GM19455 (cell line): ENCODE measurements at regions not wholly inside any gene's neighbourhood (a gene's known extent, or its start where the extent isn't known, plus 50 kb on each side); places are given as distances from the start of the nearest gene placed in this dataset.
"Not testable (repeated sequence)": the region's sequence is repeated elsewhere in the genome, so short reads cannot be mapped to it uniquely, and the experiment has no call there.

ENCODE experiments used
- ATAC-seq: cut with Tn5 transposase; IDR thresholded peaks from one replicate; pipeline ENCODE4 v1.9.1; 2021; ENCODE audit not compliant: unreplicated experiment

DNA sequence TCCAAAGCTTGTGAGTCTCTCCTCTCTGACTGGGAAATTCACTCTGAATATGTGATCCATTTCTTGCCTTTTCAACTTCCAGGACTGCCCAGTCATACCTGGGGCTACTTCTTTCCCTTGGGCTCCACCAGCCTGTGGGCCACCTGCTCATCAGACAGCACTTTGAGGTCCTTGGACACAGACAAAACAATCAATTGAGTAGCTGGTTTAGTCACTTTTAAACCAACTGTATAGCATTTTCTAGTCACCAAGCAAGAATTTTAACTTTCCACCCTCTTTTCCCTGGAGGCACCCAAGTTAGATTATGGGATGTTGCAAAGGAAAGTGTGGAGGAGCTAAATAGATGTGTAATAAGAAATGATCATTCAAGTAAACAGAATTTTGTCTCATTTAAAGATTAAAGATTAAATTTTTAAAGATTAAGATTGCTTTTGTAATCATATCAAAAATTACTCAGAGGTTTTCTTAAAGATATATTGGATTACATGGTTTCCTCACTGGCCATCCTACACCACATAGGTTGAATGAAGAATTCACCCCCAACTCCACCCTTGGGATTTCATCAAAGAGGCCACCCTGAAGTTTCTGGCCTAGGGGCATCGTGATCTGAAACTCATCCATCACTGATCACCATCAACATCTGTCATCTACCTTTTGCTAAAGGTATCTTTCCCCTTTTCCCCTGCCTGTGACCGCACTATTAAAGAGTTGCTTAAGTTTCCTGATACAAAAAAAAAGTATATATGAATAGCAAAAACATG is 219.2 kb upstream of the NR5A2 start:
- no peak for ATAC-seq

DNA sequence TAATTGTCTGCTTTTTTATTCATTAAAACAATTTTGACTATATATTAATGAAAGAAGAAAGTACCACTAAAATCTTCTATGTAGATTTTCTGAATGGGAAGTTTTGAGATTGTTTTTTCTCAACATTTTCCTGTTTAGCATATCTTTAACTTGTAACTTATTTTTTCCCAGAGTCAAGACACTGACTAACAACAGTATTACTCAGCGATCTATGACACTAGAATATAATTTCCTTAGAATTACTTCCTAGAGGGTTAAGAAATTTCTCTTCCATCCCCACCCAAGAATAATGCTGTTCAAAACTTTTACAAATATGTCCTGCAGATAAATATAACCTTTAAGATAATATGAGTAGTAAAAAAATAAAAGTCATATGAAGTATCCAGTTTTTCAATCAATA is 218.2 kb upstream of the NR5A2 start:
- no peak for ATAC-seq

DNA sequence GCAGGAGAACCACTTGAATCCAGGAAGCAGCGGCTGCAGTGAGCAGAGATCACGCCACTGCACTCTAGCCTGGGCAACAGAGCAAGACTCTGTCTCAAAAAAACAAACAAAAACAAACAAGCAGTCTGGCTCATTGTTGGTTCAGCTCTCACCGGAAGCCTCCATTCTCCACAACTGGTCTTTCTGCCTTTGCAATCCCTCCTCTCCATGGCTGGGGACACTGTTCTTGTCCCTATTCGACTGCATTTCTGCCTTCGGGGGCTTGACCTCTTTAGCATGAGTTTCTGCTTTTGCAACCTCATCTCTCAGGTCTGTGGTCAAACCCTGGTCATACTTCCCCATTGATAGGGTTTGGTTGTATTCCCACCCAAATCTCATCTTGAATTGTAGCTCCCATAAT is 216.3 kb upstream of the NR5A2 start:
- no peak for ATAC-seq

DNA sequence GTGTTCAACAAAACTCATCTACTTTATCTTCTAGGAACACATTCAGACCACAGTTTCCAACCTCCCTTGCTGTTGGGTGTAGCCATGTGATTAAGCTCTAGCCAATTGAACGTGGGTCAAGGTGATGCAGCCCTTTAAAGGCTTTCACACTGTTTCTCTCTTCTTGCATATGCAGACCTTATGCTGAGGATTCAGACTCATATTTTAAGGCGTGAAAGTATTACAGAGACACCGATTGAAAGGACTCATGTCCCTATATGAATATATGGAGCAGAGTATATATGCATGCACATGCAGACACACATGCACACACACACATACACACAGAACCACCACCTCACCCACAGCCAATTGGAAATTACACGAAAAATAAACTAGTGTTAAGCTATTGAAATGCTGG is 214.3 kb upstream of the NR5A2 start:
- ATAC-seq, result no peak

DNA sequence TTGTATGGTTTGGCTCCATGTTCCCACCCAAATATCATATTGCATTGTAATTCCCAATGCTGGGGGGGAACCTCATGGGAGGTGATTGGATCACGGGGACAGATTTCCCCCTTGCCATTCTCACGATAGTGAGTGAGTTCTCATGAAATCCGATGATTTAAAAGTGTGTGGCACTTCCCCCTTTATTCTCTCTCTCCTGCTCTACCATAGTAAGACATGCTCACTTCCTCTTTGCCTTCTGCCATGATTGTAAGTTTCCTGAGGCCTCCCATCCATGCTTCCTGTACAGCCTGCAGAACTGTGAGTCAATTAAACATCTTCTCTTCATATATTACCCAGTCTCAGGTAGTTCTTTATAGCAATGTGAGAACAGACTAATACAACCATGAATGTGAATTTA is 211.6 kb upstream of the NR5A2 start:
- ATAC-seq, result no peak

DNA sequence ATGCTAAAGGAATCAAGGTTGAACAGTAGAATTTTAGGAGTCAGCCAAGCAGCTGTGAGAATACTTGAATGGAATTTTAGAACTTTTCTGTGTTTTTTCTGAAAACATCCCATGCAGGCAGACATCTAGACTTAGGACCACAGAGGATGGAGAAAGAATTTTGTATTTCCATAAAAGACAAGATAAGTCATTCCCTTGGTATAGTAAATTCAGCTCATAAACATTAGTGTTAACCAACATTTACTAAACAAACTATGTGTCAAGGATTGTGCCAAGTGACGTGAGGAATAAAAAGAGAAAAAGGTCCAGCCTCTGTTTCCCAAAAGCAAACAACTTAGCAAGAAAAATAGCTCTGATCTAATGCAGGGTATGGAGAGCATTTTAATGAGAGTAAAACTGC is 210.2 kb upstream of the NR5A2 start:
- ATAC-seq, result no peak

DNA sequence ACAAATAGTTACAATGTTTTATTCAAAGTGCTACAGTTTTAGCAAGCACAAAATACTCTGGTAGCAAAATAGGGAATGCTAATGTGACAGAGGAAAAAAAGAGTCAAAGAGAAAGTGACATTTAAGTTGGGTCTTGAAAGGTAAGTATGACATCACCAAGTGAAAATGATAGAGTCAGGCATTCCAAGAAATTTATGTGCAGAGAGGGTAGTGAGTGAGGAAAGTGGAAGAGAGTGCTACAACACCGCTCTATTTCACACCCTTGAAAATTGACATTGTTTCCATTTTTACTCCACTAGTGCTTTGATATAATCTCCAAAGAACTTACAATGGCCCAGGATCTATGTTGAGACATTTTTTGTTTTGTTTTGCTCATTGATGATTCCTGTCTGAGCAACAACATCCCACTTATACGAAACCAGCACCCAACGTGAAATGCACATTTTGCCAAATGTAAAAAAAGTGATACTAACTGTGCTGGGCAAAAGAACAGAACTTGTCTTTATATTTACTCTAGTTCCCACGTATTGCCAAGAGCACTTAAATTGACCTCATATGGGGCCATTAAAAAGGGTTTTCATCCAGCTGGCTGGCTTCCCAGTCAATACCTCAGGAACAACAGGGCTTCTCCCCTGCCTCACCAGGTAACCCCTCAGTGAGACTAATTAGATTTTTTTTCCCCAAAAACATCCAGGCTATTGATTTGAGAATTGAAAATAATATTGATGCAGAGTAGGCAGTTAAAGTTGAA is 206.3 kb upstream of the NR5A2 start:
- no peak for ATAC-seq

DNA sequence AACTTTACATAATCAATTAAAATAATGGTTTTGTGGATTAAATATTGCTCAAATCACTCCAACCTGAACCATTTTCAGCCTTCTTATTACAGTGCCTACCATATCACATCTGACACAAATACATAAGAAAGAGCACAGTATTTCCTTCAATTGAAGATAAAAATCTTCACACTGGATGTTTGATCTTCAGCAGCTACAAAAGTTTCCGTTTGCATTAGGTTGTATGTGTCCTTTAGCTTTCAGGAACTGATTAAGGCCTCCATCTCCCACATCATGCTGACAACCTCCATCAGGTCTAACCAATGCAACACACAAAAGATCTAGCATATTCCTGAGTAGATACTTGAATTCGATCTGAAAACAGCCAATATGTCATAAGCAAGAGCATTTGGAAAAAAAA is 195.1 kb upstream of the NR5A2 start:
- ATAC-seq, result no peak

DNA sequence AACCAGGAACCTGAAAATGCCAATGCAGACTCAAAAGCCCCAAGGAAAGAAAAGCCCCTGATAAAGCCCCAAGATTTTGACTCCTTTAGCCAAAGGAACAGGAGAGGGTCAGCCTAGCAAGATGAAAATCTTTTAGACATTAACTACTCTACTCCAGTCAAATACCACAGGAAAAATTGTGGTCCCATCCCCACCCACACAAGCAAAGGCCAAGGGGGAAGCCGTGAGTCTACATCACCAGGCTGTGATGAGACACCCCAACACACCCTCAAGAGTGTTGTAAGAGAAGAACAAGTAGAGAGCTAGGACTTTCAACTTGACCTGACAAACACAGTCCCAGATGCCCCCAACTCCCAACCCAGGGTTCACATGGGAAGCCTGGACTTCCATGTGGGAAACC is 192.8 kb upstream of the NR5A2 start:
- no peak for ATAC-seq

DNA sequence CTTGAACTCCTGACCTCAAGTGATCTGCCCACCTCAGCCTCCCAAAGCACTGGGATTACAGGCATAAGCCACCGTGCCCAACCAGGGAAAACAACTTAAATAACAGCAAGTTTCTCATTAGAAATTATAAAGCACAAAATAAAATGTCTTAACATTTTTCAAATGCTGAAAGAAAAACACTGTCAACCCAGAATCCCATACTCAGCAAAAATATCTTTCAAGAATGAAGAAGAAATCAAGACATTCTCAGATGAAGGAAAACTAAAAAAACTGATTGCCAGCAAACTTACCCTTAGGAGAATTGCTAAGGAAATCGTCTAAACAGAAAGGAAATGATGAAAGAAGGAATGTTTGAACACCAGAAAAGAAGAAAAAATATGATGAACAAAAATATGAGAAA is 191.1 kb upstream of the NR5A2 start:
- no peak for ATAC-seq

DNA sequence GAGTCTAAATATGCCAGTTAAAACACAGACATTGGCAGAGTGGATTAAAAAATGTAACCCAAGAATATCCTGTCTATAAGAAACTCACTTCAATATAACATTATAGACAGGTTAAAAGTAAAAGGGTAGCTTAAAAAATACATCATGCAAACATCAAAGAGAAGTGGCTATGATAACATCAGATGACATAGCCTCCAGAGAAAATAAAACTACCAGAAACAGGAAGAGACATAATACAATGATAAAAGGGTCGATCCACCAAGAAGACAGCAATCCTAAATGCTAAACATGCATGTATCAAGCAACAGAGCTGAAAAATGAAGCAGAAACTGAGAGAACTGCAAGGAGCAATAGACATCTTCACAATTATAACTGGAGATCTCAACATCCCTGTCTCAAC is 190.2 kb upstream of the NR5A2 start:
- no peak for ATAC-seq

DNA sequence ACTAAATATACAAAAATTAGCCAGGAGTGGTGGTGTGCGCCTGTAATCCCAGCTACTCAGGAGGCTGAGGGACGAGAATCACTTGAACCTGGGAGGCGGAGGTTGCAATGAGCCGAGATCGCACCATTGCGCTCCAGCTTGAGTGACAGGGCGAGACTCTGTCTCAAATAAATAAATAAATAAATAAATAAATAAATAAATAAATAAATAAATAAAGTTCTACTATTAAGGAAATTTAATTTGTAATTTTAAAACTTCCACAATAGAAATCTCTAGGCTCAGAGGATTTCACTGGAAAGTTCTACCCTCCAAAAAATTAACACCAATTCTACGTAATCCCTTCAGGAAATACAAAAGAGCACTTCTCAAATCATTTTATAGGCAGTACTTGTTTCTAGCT is 187.9 kb upstream of the NR5A2 start:
- ATAC-seq, result not testable (repeated sequence)

DNA sequence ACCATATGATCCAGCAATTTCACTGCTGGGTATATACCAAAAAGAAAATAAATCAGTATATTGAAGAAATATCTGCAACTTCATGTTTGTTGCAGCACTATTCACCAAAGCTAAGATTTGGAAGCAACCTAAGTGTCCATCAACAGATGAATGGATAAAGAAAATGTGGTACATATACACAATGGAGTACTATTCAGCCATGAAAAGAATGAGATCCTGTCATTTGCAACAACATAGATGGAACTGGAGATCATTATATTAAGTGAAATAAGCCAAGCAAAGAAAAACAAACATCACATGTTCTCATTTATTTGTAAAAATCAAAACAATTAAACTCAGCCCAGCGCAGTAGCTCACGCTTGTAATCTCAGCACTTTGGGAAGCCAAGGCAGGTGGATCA is 184.4 kb upstream of the NR5A2 start:
- not testable (repeated sequence) for ATAC-seq

DNA sequence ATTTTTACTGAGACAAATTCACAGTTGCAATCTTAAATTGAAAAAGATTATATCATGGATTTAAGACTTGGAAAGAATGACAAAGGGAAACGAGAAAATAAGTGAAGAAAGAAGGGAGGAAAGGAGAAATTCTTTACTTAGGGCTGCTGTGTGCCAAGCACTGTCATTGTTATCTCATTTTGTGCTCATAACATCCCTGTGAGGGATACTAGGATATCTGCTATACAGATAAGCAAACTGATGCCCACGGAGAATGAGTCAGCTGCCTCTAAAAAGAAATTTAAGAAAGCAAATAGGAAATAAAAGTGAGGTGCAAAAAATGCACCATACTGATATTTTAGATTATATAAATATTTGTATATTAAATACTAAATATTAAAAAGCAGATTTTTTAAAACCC is 183.6 kb upstream of the NR5A2 start:
- ATAC-seq, result no peak

DNA sequence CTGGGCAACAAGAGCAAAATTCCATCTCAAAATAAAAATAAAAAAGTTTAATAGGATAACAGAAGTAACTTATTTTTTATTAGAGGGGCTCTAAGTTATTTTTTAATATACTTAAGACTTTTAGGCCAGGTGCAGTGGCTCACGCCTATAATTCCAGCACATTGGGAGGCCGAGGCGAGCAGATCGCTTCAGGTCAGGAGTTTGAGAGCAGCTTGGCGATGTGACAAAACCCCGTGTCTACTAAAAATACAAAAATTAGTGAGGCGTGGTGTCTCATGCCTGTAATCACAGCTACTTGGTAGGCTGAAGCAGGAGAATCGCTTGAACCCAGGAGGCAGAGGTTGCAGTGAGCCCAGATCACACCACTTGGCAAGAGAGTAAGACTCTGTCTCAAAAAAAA is 180.5 kb upstream of the NR5A2 start:
- no peak for ATAC-seq

DNA sequence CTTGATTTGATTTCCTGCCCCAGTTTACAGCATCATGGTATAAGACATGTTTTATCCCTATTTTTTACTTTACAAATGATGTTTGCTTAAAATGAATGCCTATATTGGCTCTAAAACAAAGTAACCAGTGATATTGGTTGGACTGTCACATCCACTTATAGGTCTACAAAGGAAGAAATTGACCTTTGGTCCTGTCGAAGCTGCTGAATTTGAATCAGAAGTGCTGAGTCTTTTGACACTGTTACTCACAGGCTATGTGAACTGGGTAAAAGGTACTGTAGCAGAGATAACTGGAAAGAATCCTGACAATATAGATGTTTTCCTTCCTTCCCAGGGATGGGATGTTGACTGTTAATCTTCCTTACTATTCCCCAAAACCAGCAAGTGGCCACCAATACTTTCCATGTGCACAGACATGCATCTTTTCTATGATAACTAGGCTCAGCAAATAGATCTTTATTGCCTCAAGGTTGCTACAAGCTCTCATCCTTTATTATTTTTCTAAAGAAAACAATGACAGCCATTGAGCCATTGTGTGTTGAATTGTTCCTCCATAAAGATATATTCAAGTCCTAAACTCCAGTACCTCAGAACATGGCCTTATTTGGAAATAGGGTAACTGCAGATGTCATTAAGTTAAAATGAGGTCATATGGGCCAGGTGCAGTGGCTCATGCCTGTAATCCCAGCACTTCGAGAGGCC is 175.9 kb upstream of the NR5A2 start:
- no peak for ATAC-seq

DNA sequence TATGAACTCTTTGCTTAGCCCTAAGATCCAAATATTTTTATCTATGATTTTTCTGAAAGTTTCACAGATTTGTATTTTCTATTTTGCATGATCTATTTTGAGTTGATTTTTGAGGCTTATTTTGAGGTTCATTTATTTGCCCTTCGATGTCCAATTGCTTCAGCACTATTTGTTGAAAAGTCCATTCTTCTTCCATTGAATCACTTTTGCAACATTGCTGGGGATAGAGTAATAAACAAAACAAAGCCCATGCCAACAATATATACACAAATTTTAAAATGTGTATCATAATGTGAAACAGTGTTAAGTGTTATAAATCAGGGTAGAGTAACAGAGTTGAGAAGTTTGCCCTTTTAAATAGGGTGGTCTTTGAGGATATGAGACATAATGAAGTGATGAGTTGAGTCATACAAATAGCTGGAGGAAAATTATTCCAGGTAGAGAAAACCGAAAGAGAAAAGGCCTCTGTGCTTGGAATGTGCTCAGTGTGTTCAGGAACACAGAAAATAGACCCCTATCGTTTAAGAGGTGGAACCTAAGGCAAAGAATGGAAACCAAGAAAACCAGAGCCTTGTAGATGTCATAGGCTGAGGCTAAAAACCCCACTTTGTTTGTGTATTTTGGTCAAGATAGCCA is 172.7 kb upstream of the NR5A2 start:
- no peak for ATAC-seq

DNA sequence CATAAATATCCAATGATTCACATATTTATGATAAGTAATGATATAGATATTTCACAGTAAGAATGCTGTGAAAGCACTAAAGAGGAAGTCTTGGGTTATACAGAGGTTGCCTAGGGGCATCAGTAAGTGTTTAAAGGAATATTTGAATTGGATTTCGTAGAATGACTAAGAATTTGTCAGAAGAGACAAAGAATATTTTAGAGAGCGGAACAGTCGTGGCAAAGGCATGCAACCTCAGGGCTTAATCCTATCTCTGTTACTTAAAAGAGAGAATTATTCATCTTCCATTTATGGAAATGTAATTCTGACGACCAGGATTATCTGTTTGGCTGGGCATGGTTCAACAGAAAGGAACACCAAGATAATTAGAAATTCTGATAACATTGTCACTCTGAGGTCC is 171.9 kb upstream of the NR5A2 start:
- no peak for ATAC-seq

DNA sequence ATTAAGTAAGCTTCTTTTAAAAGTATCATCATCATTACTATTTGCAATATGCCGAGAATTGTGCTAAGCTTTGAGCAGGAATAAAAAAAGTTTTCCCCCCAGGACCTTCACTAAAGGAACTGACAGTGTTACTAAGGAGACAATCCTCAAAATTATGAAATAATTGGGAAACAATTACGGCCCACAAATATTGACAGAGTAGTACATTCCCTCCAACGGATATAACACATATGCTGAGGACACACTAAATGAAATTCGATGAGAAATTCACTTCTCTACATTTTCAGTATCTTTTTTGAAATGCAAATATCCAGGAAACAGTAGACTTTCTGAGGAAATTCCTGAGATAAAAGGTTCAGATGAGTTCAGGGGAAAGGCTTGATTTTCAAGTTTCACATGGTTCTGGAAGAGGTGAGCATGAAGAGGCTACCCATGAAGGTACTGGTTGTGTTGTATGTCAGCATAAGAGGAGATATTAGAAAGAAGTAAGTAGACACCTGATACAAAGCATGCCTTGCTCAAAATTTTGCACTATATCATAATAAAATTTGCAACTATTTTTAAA is 171.2 kb upstream of the NR5A2 start:
- no peak for ATAC-seq

DNA sequence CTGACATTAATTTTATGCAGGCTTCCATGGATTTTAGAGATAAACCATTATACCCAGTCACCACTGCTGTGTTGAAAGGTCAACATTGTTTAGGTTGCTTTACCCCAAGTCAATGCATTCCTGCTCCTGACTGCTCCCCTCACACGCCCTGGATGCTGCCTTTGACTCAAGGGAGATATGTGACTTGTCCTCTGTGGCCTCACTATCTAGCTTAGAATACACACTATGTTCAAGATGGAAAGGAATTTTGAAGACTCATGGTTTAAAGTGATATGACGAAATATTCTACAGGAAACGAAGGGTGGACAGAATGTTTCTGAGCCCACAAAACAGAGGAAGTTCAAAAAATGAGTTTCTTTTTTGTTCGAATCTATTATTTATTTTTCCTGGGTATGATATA is 170.4 kb upstream of the NR5A2 start:
- no peak for ATAC-seq

DNA sequence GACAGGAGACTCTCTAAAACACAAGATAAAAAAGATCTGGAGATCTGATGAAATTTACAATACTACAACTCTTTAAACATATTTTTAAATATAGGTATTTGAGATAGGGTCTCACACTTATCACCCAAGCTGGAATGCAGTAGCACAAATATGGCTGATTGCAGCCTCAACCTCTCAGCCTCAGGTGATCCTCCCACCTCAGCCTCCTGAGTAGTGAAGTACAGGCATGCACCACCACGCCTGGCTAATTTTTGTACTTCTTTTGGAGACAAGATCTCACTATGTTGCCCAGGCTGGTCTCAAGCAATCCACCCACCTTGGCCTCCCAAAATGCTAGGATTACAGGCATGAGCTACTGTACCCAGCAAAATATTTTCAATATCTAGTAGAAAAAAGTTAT is 170.0 kb upstream of the NR5A2 start:
- ATAC-seq, result no peak
